ENCODE measurements at regions not wholly inside any gene's neighbourhood (a gene's known extent, or its start where the extent isn't known, plus 50 kb on each side); places are given as distances from the start of the nearest gene placed in this dataset.

GRCh38 chrX:139204898-139205667, 325.5 kb upstream of the F9 start:
- FAIRE-seq, result no peak
- POLR2A ChIA-PET (ENCODE audit: partially characterized antibody), result interaction anchor here (2.9 kb wide), 1 partner anchor 10 kb away, joined by 9 read pairs; no protein-coding TSS in a partner anchor
- 0% methylated on average over 1 of the region's 58 CpGs; no CpG with 5 or more reads in 1 of the 2 experiments for WGBS, 2 experiments (ENCODE audit: extremely low coverage in 1 of 2, insufficient coverage in 1 of 2, insufficient read length in 1 of 2, insufficient replicate concordance in 2 of 2, low coverage in 1 of 2, low lambda C conversion rate in 2 of 2, missing lambda C conversion rate in 1 of 2)

More at GRCh38 chrX:139204898-139205667, 325.5 kb upstream of the F9 start:
- H2BK15ac ChIP-seq (ENCODE audit: low read length), result no peak overlapping the region
- no peak overlapping the region for H2BK5ac ChIP-seq (ENCODE audit: low read depth, low read length)
- H2BK20ac ChIP-seq (ENCODE audit: low read length), result no peak overlapping the region
- H3K4me3 ChIP-seq (ENCODE audit: extremely low read depth in 1 of 4, insufficient read depth in 2 of 4, low read depth in 3 of 4, low read length in 4 of 4), result peak overlapping the region; percentile 29 to 65 (median 38)
- TF ChIP-seq E2F6 (IDR thresholded peaks at IDR 0.05) (peak; percentile 62), TAF1 (IDR thresholded peaks at IDR 0.05; ENCODE audit: low read depth, low read length) (peak; percentile 32; the same call in 1 of the 2 replicates), POLR2A (IDR thresholded peaks at IDR 0.05; ENCODE audit: control extremely low read depth in 1 of 2, low read depth in 2 of 2, low read length in 2 of 2) (peak in 1 of 2 experiments; percentile 9; a peak in 1 of 3 replicates), MAX (IDR thresholded peaks at IDR 0.05) (peak; percentile 60), KDM5A (IDR thresholded peaks at IDR 0.05; ENCODE audit: low read length) (no peak), HDAC6 (IDR thresholded peaks at IDR 0.05; ENCODE audit: low read depth, low read length) (no peak)
- H3K4ac ChIP-seq (replicated peaks; ENCODE audit: insufficient read length, low read depth, low read length), result no peak overlapping the region
- no peak overlapping the region for H2BK12ac ChIP-seq (ENCODE audit: low read depth, low read length)
- H3K14ac ChIP-seq (ENCODE audit: insufficient read length), result no peak overlapping the region
- CTCF ChIA-PET (ENCODE audit: partially characterized antibody), result no interaction called here
- peaks cover 0 to 2% of the 10 kb centered on the region in 2 experiments for H4K20me1 ChIP-seq (replicated peaks in 1 of 2; ENCODE audit: control insufficient read depth in 1 of 2, insufficient read depth in 2 of 2, low read length in 2 of 2)
- H3K9me3 ChIP-seq (ENCODE audit: insufficient read depth in 2 of 2, low read depth in 1 of 2, low read length in 1 of 2), result no peaks in the 10 kb centered on the region
- no peaks in the 10 kb centered on the region for H3K79me1 ChIP-seq (ENCODE audit: low read depth, low read length)
- peak overlapping the region; percentile 68 to 79 for H3K4me2 ChIP-seq (ENCODE audit: insufficient read depth in 1 of 2, low read depth in 2 of 2, low read length in 2 of 2)
- H3K23ac ChIP-seq (ENCODE audit: insufficient read length), result no peak overlapping the region
- H3K27me3 ChIP-seq (replicated peaks in 1 of 4; ENCODE audit: control insufficient read depth in 3 of 4, extremely low read depth in 1 of 4, insufficient read depth in 3 of 4, low read length in 3 of 4), result peaks cover 18 to 63% (median 49%) of the 10 kb centered on the region in 4 experiments
- peaks cover 6% of the 10 kb centered on the region; the same call in 1 of the 2 replicates for H3K23me2 ChIP-seq (ENCODE audit: low read depth, low read length)
- H3K27ac ChIP-seq (ENCODE audit: low read depth, low read length), result no peak overlapping the region
- no peak overlapping the region for H3K9ac ChIP-seq (replicated peaks in 1 of 4; ENCODE audit: extremely low read depth in 1 of 4, low read depth in 3 of 4, low read length in 3 of 4)
- no peak overlapping the region for H2AK5ac ChIP-seq (ENCODE audit: low read depth, low read length)
- H3K18ac ChIP-seq (ENCODE audit: extremely low read depth, low read length), result no peak overlapping the region; the same call in 1 of the 2 replicates
- no peak overlapping the region for H2BK120ac ChIP-seq (replicated peaks; ENCODE audit: low read depth, low read length)
- 0 out of 7 replicates have a peak, but pooled peaks cover 0 to 2% (median 0%) of the 10 kb centered on the region in 4 experiments for H3K4me1 ChIP-seq (replicated peaks in 1 of 4; ENCODE audit: control insufficient read depth in 3 of 4, insufficient read depth in 4 of 4, low read length in 3 of 4)
- no peak overlapping the region for H4K8ac ChIP-seq (ENCODE audit: extremely low read depth, insufficient read depth, low read length)
- no peaks in the 10 kb centered on the region for H3K79me2 ChIP-seq (ENCODE audit: control insufficient read depth in 1 of 2, insufficient read depth in 2 of 2, low read length in 2 of 2)
- H2AFZ ChIP-seq (ENCODE audit: low read length), result no peak overlapping the region
- H4K91ac ChIP-seq (replicated peaks; ENCODE audit: insufficient read length, low read length), result no peak overlapping the region
- no peak overlapping the region for H4K5ac ChIP-seq (ENCODE audit: insufficient read length, low read depth, low read length)
- H3K56ac ChIP-seq (replicated peaks; ENCODE audit: insufficient read length, low read depth, low read length), result no peak overlapping the region
- H3K36me3 ChIP-seq (ENCODE audit: control insufficient read depth in 2 of 4, insufficient read depth in 4 of 4, low read length in 3 of 4), result no peaks in the 10 kb centered on the region
- DNase-seq (ENCODE audit: low read depth in 1 of 2, low spot score in 2 of 2), result peak in 1 of 2 experiments; percentile 57
